ENCODE measurements at regions not wholly inside any gene's neighbourhood (a gene's known extent, or its start where the extent isn't known, plus 50 kb on each side); places are given as distances from the start of the nearest gene placed in this dataset.
A peak's percentile ranks its signal among the peaks of the same experiment; 100 is the strongest.

DNA sequence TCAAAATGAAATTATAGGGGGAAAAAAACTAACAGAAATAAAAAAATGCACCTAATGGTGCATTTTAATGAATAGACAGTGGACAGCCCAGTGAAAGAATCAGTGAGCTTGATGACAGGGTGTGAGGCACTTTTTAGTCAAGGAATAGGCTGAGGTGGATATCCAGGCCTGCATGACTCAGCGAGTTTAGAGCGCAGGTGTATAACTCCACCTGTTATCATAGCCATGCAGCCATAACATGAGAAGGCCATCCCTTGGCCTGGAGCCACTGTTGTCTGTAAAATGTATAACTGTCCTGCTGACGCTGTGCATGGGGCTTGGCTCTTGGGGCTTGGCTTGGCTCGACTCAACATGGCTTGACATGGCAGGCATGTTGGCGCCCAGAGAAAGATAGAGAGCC lies 331.5 kb upstream of the NOX3 start:
- Histone ChIP-seq H3K4me1 (no peaks in the 10 kb centered on the region), H3K36me3 (replicated peaks in 1 of 2; ENCODE audit: insufficient read depth in 1 of 2, low read depth in 2 of 2) (no peaks in the 10 kb centered on the region), H3K27me3 (no peaks in the 10 kb centered on the region), H3K9me3 (no peaks in the 10 kb centered on the region), H3K4me3 (no peak overlapping the region), H3K27ac (no peak overlapping the region)
- ATAC-seq (no peak), DNase-seq (no peak)
- WGBS, 2 donors: 86 to 88% methylated on average over 5 of the region's 5 CpGs
- intact Hi-C loops (cut with DNase I): no loop called here
- no peak for TF ChIP-seq POLR2A (IDR thresholded peaks at IDR 0.05)
- TF ChIP-seq, protein P1, sequence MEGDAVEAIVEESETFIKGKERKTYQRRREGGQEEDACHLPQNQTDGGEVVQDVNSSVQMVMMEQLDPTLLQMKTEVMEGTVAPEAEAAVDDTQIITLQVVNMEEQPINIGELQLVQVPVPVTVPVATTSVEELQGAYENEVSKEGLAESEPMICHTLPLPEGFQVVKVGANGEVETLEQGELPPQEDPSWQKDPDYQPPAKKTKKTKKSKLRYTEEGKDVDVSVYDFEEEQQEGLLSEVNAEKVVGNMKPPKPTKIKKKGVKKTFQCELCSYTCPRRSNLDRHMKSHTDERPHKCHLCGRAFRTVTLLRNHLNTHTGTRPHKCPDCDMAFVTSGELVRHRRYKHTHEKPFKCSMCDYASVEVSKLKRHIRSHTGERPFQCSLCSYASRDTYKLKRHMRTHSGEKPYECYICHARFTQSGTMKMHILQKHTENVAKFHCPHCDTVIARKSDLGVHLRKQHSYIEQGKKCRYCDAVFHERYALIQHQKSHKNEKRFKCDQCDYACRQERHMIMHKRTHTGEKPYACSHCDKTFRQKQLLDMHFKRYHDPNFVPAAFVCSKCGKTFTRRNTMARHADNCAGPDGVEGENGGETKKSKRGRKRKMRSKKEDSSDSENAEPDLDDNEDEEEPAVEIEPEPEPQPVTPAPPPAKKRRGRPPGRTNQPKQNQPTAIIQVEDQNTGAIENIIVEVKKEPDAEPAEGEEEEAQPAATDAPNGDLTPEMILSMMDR (IDR thresholded peaks at IDR 0.05): no peak

DNA sequence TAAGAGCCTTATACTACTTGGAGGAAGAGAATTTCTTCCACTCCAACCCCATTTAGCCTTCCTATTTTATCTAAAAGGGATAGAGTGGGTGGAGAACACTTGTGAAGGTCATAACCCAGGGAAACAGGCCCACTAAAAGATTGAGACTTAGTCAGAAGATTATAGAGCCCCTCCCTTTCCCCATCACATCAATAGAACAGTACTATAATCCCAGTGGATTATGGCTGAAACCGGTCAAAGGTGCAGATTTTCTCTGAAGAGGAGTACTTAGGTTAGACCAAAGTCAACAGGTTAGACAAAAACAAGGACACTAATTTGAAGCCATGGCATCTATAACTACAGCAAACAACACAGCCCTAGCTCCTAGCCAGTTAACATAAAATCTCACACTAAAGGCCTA lies 330.9 kb upstream of the NOX3 start:
- H3K4me1 ChIP-seq: no peaks in the 10 kb centered on the region
- no peaks in the 10 kb centered on the region for H3K36me3 ChIP-seq (replicated peaks in 1 of 2; ENCODE audit: insufficient read depth in 1 of 2, low read depth in 2 of 2)
- no peaks in the 10 kb centered on the region for H3K27me3 ChIP-seq
- no peak overlapping the region for H3K27ac ChIP-seq
- no peaks in the 10 kb centered on the region for H3K9me3 ChIP-seq
- intact Hi-C loops (cut with DNase I): no loop called here
- H3K4me3 ChIP-seq: no peak overlapping the region
- ATAC-seq: no peak
- DNase-seq: no peak
- TF ChIP-seq, protein P1 (IDR thresholded peaks at IDR 0.05): no peak
- TF ChIP-seq POLR2A (IDR thresholded peaks at IDR 0.05): no peak
- WGBS, 2 donors: 87% methylated on average over 1 of the region's 1 CpG

DNA sequence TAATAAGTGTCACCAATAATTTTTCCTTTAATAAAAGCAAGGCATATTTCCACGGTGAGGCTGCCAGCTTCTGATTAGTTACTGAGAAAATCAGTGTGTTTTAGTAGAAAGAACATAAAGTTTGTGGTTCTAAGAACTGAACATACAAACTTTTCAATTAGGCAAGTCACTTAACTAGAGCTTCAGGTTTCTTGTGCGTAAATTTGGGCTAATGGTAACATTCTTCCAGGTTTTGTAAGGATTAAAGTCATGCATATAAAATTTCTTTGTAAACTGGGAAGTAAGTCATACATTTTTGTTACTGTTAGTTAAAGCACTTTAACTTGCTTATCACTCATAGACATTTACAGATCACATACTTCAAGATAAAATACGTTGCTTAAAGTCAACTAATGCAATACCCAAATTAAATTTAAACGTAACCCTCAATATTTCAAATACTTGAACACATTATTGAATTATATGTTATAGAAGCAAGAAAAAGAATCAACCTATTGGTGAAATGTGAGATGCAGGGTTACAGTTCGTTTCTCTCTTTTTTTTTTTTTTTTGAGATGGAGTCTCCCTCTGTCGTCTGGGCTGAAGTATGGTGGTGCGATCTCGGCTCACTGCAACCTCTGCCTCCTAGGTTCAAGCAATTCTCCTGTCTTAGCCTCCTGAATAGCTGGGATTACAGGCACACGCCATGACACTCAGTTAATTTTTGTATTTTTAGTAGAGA lies 327.3 kb upstream of the NOX3 start:
- peak overlapping the region in 1 of 4 donors; percentile 48 for H3K27ac ChIP-seq
- 60 to 69% methylated on average over 9 of the region's 9 CpGs for WGBS, 2 donors
- no peak overlapping the region for H3K4me3 ChIP-seq
- no peaks in the 10 kb centered on the region for H3K9me3 ChIP-seq
- intact Hi-C loops (cut with DNase I): no loop called here
- TF ChIP-seq, protein P1 (IDR thresholded peaks at IDR 0.05): no peak
- no peak for TF ChIP-seq POLR2A (IDR thresholded peaks at IDR 0.05)
- H3K36me3 ChIP-seq (replicated peaks in 1 of 2; ENCODE audit: insufficient read depth in 1 of 2, low read depth in 2 of 2): no peaks in the 10 kb centered on the region
- H3K27me3 ChIP-seq: no peaks in the 10 kb centered on the region
- ATAC-seq (no peak), DNase-seq (no peak)
- H3K4me1 ChIP-seq: no peaks in the 10 kb centered on the region

DNA sequence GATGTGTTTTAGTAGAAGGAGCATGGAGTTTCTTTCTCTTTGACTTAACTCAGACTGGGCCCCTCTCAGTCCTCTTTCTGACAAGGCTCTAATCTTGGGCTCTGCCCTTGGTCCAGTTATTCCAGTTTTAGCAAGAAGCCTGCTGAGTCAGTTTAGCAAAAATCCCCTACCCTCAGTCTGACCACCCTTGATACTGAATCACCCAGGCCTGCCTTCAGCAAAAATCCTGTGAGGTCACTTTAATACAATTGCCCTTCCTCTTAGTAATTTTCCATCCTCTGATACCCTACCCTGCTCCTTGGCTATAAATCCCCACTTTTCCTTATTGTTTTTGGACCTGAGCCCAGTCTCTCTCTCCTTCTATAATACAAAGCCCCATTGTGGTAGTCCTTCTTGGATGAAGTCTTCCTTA lies 326.7 kb upstream of the NOX3 start:
- DNase-seq (peak in 1 of 4 donors; percentile 25), ATAC-seq (peak; percentile 77)
- no peaks in the 10 kb centered on the region for H3K27me3 ChIP-seq
- intact Hi-C loops (cut with DNase I): no loop called here
- H3K4me3 ChIP-seq: no peak overlapping the region
- peak overlapping the region in 3 of 4 donors; percentile 26 to 48 (median 38) for H3K27ac ChIP-seq
- no peaks in the 10 kb centered on the region for H3K9me3 ChIP-seq
- H3K4me1 ChIP-seq: no peaks in the 10 kb centered on the region
- no peaks in the 10 kb centered on the region for H3K36me3 ChIP-seq (replicated peaks in 1 of 2; ENCODE audit: insufficient read depth in 1 of 2, low read depth in 2 of 2)
- no peak for TF ChIP-seq POLR2A (IDR thresholded peaks at IDR 0.05)
- TF ChIP-seq, protein P1 (IDR thresholded peaks at IDR 0.05): no peak

DNA sequence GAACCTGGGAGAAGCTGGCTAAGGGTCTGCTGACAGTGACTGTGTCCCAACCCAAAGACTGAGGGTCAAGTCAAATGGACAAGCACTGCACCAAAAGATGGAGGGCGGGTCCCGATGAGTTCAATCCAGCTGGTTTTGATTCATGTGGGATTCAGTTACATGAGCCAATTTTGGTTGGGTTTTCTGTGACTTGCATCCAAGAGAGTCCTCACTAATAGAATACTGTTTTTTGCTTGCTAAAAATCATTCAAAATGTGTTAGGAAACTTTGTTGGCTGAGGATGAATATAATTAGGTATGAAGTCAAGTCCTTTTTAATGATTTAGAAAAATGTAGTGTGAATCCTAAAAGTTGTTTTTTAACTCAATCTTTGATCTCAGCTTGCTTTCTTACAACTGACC lies 323.8 kb upstream of the NOX3 start:
- ATAC-seq (no peak), DNase-seq (no peak)
- intact Hi-C loops (cut with DNase I): no loop called here
- Histone ChIP-seq H3K36me3 (replicated peaks in 1 of 2; ENCODE audit: insufficient read depth in 1 of 2, low read depth in 2 of 2) (no peaks in the 10 kb centered on the region), H3K4me1 (no peaks in the 10 kb centered on the region), H3K27ac (no peak overlapping the region), H3K27me3 (no peaks in the 10 kb centered on the region), H3K9me3 (no peaks in the 10 kb centered on the region), H3K4me3 (no peak overlapping the region)
- no peak for TF ChIP-seq POLR2A (IDR thresholded peaks at IDR 0.05)
- TF ChIP-seq, protein P1 (IDR thresholded peaks at IDR 0.05): no peak
- WGBS, 2 donors: 50 to 79% methylated on average over 2 of the region's 2 CpGs

Measured in body of pancreas (tissue), 4 donors.